ENCODE measurements at regions not wholly inside any gene's neighbourhood (a gene's known extent, or its start where the extent isn't known, plus 50 kb on each side); places are given as distances from the start of the nearest gene placed in this dataset.
A peak's percentile ranks its signal among the peaks of the same experiment; 100 is the strongest.

GRCh38 chr6:169342710-169343109 is 89.1 kb upstream of the THBS2 start:
- Histone ChIP-seq H3K4me3 (ENCODE audit: low read depth in 1 of 2, low read length in 2 of 2) (no peak overlapping the region), H3K27ac (ENCODE audit: low read depth in 2 of 2, low read length in 1 of 2) (peak overlapping the region in 1 of 2 donors; percentile 47), H3K4me1 (ENCODE audit: control insufficient read depth in 2 of 2, insufficient read depth in 2 of 2, low read length in 1 of 2) (peaks cover 0 to 15% of the 10 kb centered on the region in 2 donors), H3K36me3 (ENCODE audit: control insufficient read depth in 2 of 2, insufficient read depth in 2 of 2, low read length in 1 of 2) (no peaks in the 10 kb centered on the region), H3K9me3 (ENCODE audit: control insufficient read depth in 2 of 2, insufficient read depth in 1 of 2, low read depth in 1 of 2, low read length in 1 of 2) (no peaks in the 10 kb centered on the region), H3K27me3 (ENCODE audit: control insufficient read depth in 1 of 2, insufficient read depth in 2 of 2, low read length in 2 of 2) (no peaks in the 10 kb centered on the region)
- WGBS, 2 donors, result 38 to 44% methylated on average over 3 of the region's 3 CpGs

DNA sequence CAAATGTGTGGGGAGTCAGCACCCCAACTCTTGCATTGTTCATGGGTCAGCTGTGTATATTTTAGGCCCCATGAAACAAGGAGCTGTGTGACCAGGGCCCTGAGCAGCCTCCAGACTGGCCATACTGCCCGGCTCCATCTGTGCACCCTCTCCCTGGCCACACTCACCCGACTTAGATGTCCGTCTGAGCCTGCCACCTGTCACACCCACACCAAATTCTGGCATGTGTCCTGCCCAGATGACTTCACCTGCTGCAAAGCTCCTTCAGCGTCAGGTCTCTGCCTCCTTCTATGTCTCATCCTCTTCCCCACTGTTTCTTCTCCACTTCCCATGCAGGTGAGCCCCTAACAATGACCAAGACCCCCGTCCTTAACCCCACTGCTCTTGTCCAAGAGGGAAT is 88.1 kb upstream of the THBS2 start:
- Histone ChIP-seq H3K4me3 (ENCODE audit: low read depth in 1 of 2, low read length in 2 of 2) (no peak overlapping the region), H3K27ac (ENCODE audit: low read depth in 2 of 2, low read length in 1 of 2) (peak overlapping the region; percentile 15 to 22), H3K9me3 (ENCODE audit: control insufficient read depth in 2 of 2, insufficient read depth in 1 of 2, low read depth in 1 of 2, low read length in 1 of 2) (no peaks in the 10 kb centered on the region), H3K36me3 (ENCODE audit: control insufficient read depth in 2 of 2, insufficient read depth in 2 of 2, low read length in 1 of 2) (no peaks in the 10 kb centered on the region), H3K27me3 (ENCODE audit: control insufficient read depth in 1 of 2, insufficient read depth in 2 of 2, low read length in 2 of 2) (no peaks in the 10 kb centered on the region), H3K4me1 (ENCODE audit: control insufficient read depth in 2 of 2, insufficient read depth in 2 of 2, low read length in 1 of 2) (peaks cover 0 to 15% of the 10 kb centered on the region in 2 donors)
- 54 to 72% methylated on average over 5 of the region's 5 CpGs for WGBS, 2 donors

GRCh38 chr6:169341065-169341464 is 87.4 kb upstream of the THBS2 start:
- Histone ChIP-seq H3K36me3 (ENCODE audit: control insufficient read depth in 2 of 2, insufficient read depth in 2 of 2, low read length in 1 of 2) (no peaks in the 10 kb centered on the region), H3K27ac (ENCODE audit: low read depth in 2 of 2, low read length in 1 of 2) (no peak overlapping the region), H3K27me3 (ENCODE audit: control insufficient read depth in 1 of 2, insufficient read depth in 2 of 2, low read length in 2 of 2) (no peaks in the 10 kb centered on the region), H3K4me1 (ENCODE audit: control insufficient read depth in 2 of 2, insufficient read depth in 2 of 2, low read length in 1 of 2) (peaks cover 0 to 15% of the 10 kb centered on the region in 2 donors), H3K4me3 (ENCODE audit: low read depth in 1 of 2, low read length in 2 of 2) (no peak overlapping the region), H3K9me3 (ENCODE audit: control insufficient read depth in 2 of 2, insufficient read depth in 1 of 2, low read depth in 1 of 2, low read length in 1 of 2) (no peaks in the 10 kb centered on the region)
- 88 to 89% methylated on average over 7 of the region's 7 CpGs for WGBS, 2 donors

- Histone ChIP-seq H3K27ac (ENCODE audit: low read depth in 2 of 2, low read length in 1 of 2) (peak overlapping the region; percentile 40 to 65), H3K9me3 (ENCODE audit: control insufficient read depth in 2 of 2, insufficient read depth in 1 of 2, low read depth in 1 of 2, low read length in 1 of 2) (no peaks in the 10 kb centered on the region), H3K4me1 (ENCODE audit: control insufficient read depth in 2 of 2, insufficient read depth in 2 of 2, low read length in 1 of 2) (peaks cover 0 to 15% of the 10 kb centered on the region in 2 donors), H3K4me3 (ENCODE audit: low read depth in 1 of 2, low read length in 2 of 2) (no peak overlapping the region), H3K36me3 (ENCODE audit: control insufficient read depth in 2 of 2, insufficient read depth in 2 of 2, low read length in 1 of 2) (no peaks in the 10 kb centered on the region), H3K27me3 (ENCODE audit: control insufficient read depth in 1 of 2, insufficient read depth in 2 of 2, low read length in 2 of 2) (no peaks in the 10 kb centered on the region)
- WGBS, 2 donors, result 46 to 58% methylated on average over 20 of the region's 20 CpGs
Observed at GRCh38 chr6:169340395-169340794, 86.7 kb upstream of the THBS2 start.

- Histone ChIP-seq H3K9me3 (ENCODE audit: control insufficient read depth in 2 of 2, insufficient read depth in 1 of 2, low read depth in 1 of 2, low read length in 1 of 2) (no peaks in the 10 kb centered on the region), H3K27me3 (ENCODE audit: control insufficient read depth in 1 of 2, insufficient read depth in 2 of 2, low read length in 2 of 2) (no peaks in the 10 kb centered on the region), H3K4me3 (ENCODE audit: low read depth in 1 of 2, low read length in 2 of 2) (no peak overlapping the region), H3K27ac (ENCODE audit: low read depth in 2 of 2, low read length in 1 of 2) (peak overlapping the region in 1 of 2 donors; percentile 28), H3K36me3 (ENCODE audit: control insufficient read depth in 2 of 2, insufficient read depth in 2 of 2, low read length in 1 of 2) (no peaks in the 10 kb centered on the region), H3K4me1 (ENCODE audit: control insufficient read depth in 2 of 2, insufficient read depth in 2 of 2, low read length in 1 of 2) (peaks cover 0 to 15% of the 10 kb centered on the region in 2 donors)
- 54 to 56% methylated on average over 12 of the region's 12 CpGs for WGBS, 2 donors
Observed at GRCh38 chr6:169339731-169340309, 86.2 kb upstream of the THBS2 start.

DNA sequence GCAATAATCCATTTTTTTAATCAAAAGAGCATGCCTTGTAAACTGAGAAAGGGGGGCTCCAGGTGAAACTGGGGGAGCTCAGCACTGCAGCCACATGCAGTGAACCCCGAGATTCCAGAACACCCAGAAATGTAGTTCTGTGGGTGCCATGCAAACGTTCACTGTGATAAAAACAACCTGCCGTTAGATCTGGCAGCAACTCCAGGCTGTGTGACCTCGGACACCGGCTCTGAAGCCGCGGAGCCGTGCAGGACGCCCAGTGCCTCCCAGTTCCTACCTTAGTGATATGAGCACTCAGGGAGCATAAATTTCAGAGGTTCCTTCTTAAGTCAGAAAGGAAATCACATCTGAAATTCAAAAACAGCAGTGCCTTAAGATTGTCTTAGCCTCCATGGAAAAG is 85.4 kb upstream of the THBS2 start:
- no peaks in the 10 kb centered on the region for H3K27me3 ChIP-seq (ENCODE audit: control insufficient read depth in 1 of 2, insufficient read depth in 2 of 2, low read length in 2 of 2)
- H3K36me3 ChIP-seq (ENCODE audit: control insufficient read depth in 2 of 2, insufficient read depth in 2 of 2, low read length in 1 of 2), result no peaks in the 10 kb centered on the region
- peaks cover 0 to 15% of the 10 kb centered on the region in 2 donors for H3K4me1 ChIP-seq (ENCODE audit: control insufficient read depth in 2 of 2, insufficient read depth in 2 of 2, low read length in 1 of 2)
- no peak overlapping the region for H3K27ac ChIP-seq (ENCODE audit: low read depth in 2 of 2, low read length in 1 of 2)
- 81 to 87% methylated on average over 9 of the region's 9 CpGs for WGBS, 2 donors
- no peaks in the 10 kb centered on the region for H3K9me3 ChIP-seq (ENCODE audit: control insufficient read depth in 2 of 2, insufficient read depth in 1 of 2, low read depth in 1 of 2, low read length in 1 of 2)
- no peak overlapping the region for H3K4me3 ChIP-seq (ENCODE audit: low read depth in 1 of 2, low read length in 2 of 2)

GRCh38 chr6:169337886-169338445 is 84.3 kb upstream of the THBS2 start:
- no peaks in the 10 kb centered on the region for H3K9me3 ChIP-seq (ENCODE audit: control insufficient read depth in 2 of 2, insufficient read depth in 1 of 2, low read depth in 1 of 2, low read length in 1 of 2)
- peaks cover 0 to 15% of the 10 kb centered on the region in 2 donors for H3K4me1 ChIP-seq (ENCODE audit: control insufficient read depth in 2 of 2, insufficient read depth in 2 of 2, low read length in 1 of 2)
- no peaks in the 10 kb centered on the region for H3K27me3 ChIP-seq (ENCODE audit: control insufficient read depth in 1 of 2, insufficient read depth in 2 of 2, low read length in 2 of 2)
- no peak overlapping the region for H3K27ac ChIP-seq (ENCODE audit: low read depth in 2 of 2, low read length in 1 of 2)
- H3K4me3 ChIP-seq (ENCODE audit: low read depth in 1 of 2, low read length in 2 of 2), result no peak overlapping the region
- no peaks in the 10 kb centered on the region for H3K36me3 ChIP-seq (ENCODE audit: control insufficient read depth in 2 of 2, insufficient read depth in 2 of 2, low read length in 1 of 2)
- WGBS, 2 donors, result 78 to 86% methylated on average over 11 of the region's 11 CpGs

DNA sequence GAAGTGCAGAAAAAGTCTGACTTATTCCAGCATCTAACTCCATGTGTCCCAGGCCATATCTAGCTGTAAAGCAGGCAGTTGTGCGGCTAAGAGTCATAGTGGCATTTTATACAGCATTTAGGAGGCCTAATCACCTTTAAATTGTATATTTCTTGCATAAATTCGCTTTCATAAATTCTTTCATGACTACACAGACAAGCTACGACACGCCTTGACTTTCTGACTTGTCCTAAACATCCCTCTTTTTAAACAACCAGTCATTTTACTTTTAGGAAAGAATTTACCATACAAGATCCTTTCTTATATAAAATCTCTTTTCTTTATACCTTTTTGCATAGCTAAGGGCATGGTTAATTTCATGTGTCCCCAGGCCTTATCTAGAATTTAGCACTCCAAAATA is 81.7 kb upstream of the THBS2 start:
- H3K4me1 ChIP-seq (ENCODE audit: control insufficient read depth in 2 of 2, insufficient read depth in 2 of 2, low read length in 1 of 2), result peaks cover 0 to 6% of the 10 kb centered on the region in 2 donors
- WGBS, 2 donors, result 63 to 72% methylated on average over 4 of the region's 4 CpGs
- H3K36me3 ChIP-seq (ENCODE audit: control insufficient read depth in 2 of 2, insufficient read depth in 2 of 2, low read length in 1 of 2), result no peaks in the 10 kb centered on the region
- H3K27me3 ChIP-seq (ENCODE audit: control insufficient read depth in 1 of 2, insufficient read depth in 2 of 2, low read length in 2 of 2), result no peaks in the 10 kb centered on the region
- H3K9me3 ChIP-seq (ENCODE audit: control insufficient read depth in 2 of 2, insufficient read depth in 1 of 2, low read depth in 1 of 2, low read length in 1 of 2), result no peaks in the 10 kb centered on the region
- no peak overlapping the region for H3K27ac ChIP-seq (ENCODE audit: low read depth in 2 of 2, low read length in 1 of 2)
- no peak overlapping the region for H3K4me3 ChIP-seq (ENCODE audit: low read depth in 1 of 2, low read length in 2 of 2)

GRCh38 chr6:169332250-169332649 is 78.6 kb upstream of the THBS2 start:
- no peaks in the 10 kb centered on the region for H3K9me3 ChIP-seq (ENCODE audit: control insufficient read depth in 2 of 2, insufficient read depth in 1 of 2, low read depth in 1 of 2, low read length in 1 of 2)
- H3K4me3 ChIP-seq (ENCODE audit: low read depth in 1 of 2, low read length in 2 of 2), result no peak overlapping the region
- no peaks in the 10 kb centered on the region for H3K4me1 ChIP-seq (ENCODE audit: control insufficient read depth in 2 of 2, insufficient read depth in 2 of 2, low read length in 1 of 2)
- no peaks in the 10 kb centered on the region for H3K27me3 ChIP-seq (ENCODE audit: control insufficient read depth in 1 of 2, insufficient read depth in 2 of 2, low read length in 2 of 2)
- no peaks in the 10 kb centered on the region for H3K36me3 ChIP-seq (ENCODE audit: control insufficient read depth in 2 of 2, insufficient read depth in 2 of 2, low read length in 1 of 2)
- 89 to 90% methylated on average over 10 of the region's 10 CpGs for WGBS, 2 donors
- H3K27ac ChIP-seq (ENCODE audit: low read depth in 2 of 2, low read length in 1 of 2), result no peak overlapping the region
